GM19467 (cell line): ENCODE measurements at regions not wholly inside any gene's neighbourhood (a gene's known extent, or its start where the extent isn't known, plus 50 kb on each side); places are given as distances from the start of the nearest gene placed in this dataset.

Source experiments
- ATAC-seq: cut with Tn5 transposase; IDR thresholded peaks from one replicate; pipeline ENCODE4 v1.9.1; 2021; ENCODE audit warnings: mild to moderate bottlenecking, moderate library complexity; ENCODE audit not compliant: unreplicated experiment

DNA sequence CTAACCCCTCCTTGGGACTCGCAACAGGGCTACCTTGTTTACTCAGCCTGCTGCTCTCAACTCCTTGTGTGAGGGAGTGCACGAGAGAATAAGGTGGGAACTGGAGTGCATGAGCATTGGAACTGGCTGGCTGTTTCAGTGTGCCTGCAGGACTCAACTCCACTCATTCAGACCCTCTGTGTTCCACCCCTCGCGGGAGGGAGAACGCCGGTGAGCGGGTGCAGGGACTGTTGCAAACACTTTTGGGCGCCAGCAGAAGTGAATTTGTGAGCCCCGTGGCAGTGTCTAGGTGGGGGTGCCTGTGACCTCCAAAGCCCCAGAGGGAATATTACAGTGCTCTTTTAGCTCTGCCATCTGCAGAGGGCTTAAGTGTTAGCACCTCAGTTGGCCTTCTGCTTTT, 1978.3 kb upstream of the PIK3C3 start:
- ATAC-seq: no peak

DNA sequence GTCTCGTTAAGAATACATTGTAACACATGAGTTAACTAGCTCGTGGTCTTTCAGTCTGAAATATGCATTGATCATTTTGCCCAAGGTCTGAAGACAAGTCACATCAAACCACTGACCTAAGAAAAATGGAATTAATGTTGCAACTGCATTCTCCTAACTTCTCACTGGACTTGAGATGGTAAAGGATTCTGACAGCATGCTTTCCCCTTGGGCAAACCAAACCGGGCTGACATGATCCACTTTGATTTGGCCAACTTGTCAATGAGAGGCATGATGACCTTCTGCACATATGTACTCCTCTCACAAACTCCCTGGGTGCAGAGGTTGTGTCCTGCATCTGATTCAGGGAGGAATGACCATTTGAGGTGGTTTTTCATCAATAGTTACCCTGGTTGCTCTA, 1982.5 kb upstream of the PIK3C3 start:
- no peak for ATAC-seq

DNA sequence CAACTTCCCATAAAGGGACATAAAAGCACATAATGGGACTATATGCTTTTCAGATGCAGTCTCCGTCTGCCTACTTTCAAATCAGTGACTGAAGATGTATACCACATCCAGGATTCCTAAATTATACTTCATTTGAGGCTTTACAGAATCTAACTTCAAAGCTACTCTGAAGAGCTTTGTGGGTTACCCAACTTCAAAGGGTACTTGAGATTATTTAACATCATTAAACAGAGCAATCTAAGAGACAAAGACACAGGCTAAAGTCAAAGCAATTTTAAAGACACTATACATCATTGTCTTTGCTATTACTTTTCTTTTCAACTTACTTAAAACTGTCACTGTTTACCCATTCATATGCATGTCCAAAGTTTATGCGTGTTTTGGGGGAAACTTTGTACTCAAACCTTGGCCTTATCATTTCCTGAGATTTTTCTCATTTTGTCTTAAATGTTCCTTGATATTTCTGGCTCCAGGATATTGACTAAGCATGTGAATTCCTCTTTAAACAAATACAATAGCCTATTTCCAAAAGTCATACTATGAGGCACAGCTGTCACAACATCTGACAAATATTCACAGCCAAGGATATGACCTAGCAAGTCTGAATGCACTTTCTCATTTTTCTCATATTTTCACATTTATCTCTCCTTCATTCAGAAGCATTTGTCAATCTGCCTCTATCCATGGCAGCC, 1985.1 kb upstream of the PIK3C3 start:
- ATAC-seq: no peak

DNA sequence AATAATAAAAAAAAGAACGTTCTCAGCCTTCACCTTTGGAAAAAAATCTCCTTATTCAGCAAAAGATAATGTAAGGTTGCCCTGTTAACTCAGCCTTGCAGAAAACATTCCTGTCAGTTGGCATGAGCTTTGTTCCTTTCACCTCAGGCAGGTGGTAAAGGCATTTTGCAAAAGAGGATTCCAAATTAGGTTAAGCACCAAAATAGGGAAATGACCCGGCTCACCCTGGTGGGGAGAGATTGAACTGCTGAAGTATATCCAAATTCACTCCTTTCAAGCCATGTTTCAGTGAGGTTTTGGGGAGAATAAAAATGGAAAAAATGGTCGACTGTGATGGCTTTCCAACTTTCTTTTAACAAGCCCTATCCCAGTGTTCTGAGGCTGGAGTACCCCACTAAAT, 1988.8 kb upstream of the PIK3C3 start:
- no peak for ATAC-seq

DNA sequence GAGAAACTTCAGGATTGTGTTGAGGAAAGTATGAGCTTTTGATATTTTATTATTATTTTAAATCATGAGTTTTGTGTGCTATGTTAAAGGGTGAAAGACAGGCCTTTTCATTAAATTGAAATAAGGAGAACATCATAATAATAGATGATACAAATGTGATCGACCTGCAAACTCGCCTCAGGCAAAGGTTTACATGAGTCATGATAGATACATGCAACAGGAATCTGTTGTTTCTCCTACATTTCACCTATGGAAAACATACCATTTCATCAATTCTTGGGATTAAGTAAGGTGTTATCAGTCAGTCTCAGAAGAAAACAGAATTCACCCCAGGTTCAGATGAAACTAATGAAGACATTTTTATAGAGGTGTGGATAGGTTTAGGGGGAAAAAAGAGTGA, 1992.5 kb upstream of the PIK3C3 start:
- ATAC-seq: no peak

DNA sequence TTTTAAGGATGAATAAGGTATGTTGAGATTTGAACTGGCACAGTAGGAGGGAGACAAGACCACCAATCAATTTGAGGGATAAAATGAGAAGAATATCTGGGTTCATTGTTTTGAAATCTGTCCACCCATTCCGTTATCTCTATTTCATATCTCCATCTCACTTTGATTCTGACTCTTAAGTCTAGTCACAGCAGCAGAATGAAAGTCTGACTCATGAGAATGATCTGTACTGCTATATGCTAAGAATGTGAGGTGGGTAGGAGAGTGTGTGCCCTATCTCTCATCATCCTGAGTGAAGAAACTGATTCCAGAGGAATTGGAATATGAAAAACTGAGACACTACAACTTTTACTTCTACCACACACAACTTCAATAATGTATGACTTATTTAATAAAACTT, 1994.5 kb upstream of the PIK3C3 start:
- ATAC-seq: no peak

DNA sequence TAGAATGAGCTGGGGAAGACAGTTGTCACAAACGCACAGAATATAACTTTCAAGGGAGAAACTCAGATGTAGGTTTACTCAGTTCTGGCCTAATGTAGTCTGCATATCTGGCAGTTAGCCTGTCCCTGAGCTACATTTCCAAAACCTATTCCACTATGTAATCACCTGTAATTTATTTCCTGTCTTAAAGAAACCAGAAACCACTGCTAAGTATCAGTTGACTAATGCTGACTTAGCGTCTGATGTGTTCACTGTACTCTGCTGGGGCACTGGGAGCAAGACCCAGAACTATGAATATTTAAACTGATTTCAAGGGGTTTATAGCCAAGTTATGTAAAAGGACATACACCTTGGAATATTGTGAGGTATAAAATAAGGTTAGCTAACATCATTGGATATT, 1995.2 kb upstream of the PIK3C3 start:
- no peak for ATAC-seq

DNA sequence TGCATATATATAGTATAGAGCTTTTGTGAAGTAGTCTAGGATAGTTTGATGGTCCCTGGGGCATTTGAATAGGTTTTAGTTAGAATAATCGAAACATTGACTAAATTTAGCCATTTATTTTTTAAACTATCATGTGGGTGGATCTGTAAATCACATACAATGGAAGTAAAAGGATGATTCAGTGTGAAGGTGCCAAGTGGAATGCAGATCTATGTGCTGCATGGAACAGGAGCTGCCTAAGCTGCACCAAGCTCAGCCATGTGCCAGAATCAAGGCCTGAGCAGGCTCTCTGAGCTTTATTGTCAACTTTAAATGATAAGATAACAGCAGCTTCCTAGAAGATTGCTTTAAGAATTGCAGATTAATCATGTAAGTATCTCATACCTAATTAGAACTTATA, 1996.2 kb upstream of the PIK3C3 start:
- ATAC-seq: no peak

DNA sequence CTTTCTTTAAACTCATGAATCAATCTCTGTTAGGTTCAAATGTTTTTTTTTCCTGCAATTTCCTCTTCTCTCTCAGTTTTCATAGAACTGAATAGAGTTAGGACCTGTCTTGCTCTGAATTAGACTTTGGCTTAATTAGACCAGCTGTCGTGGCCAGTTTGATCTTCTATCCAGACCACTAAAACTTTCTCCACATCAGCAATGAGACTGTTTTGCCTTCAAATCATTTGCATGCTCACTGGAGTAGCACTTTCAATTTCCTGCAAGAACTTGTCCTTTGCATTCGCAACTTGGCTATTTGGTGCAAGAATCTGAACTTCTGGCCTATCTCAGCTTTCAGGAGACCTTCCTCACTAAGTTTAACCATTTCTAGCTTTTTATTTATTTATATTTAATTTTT, 2002.2 kb upstream of the PIK3C3 start:
- ATAC-seq: no peak

DNA sequence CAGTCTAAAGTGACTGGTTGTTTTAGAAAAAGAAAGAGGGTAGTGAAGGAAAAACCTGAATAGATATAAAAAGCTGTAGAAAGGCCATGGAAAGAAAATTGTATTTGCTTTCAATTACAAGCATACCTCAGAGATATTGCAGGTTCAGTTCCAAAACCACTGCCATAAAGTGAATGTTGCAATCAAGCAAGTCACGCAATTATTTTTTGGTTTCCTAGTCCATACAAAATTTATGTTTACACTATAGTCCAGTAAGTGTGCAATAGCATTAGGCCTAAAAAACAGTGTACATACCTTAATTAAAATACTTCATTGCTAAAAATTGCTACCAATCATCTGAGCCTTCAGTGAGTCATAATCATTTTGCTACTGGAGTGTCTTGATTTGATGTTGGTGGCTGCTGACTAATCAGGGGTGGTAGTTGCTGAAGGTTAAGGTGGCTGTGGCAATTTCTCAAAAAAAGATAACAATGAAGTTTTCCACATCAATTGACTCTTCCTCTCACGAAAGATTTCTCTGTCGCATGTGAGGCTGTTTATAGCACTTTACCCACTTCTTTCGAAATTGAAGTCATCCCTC, 2003.8 kb upstream of the PIK3C3 start:
- no peak for ATAC-seq

DNA sequence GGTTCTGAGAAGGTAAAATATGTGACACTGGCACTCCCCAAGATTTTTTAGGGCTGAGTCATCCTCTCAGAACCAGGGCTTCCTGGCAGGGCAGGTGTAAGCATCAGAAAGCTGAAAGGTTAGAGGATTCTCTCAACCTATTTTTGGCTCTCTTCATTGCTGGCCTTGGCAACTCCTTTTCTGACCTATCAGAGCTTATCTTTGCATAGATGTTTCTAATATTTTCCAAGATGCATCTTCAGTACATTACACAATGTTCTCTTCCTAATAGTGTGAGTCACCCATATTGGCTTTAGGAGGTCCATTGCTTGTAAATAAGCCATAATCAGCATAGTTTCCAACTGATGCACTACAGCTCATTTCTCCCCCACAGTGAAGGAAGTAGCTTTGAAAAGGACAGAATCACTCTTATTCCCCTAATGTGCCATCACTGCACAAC, 2008.4 kb upstream of the PIK3C3 start:
- no peak for ATAC-seq

DNA sequence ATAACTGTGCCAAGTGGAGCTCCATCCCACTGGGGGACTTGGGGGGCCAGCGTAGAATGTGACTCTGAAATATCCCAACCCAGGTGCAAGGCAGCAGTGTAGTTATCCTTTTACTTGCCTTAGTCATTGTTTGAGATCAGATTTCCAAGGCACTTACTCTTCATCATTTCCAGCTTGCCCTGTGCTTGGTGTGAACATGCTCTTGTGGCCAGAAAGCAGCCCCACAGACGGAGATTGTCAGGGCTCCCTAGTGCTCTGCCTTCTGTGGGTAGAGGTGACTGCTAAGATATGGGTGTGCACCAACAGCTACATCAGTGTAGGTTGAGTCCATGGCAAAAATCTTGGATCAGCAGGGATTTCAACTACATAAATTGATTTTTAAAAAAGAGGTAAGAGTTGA, 2010.0 kb upstream of the PIK3C3 start:
- ATAC-seq: no peak

DNA sequence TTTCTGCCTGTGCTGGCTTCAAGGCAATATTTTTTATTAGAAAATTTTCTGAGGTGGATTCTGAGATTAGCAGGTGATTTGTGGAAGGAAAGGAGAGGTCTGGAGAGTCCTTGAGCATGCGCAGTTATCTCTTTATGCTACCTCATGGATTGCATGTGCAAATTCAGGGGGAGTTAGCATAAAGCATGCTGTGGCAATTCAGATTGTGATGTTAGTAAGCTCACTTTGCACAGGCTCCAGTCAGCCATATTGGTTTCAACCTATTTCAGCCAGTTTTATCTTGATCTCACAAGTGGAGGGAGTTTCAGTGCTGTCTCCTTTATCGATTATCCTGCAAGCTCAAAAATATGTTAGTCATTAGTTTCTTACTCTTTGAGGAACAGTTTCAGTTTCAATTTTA, 2012.3 kb upstream of the PIK3C3 start:
- no peak for ATAC-seq

DNA sequence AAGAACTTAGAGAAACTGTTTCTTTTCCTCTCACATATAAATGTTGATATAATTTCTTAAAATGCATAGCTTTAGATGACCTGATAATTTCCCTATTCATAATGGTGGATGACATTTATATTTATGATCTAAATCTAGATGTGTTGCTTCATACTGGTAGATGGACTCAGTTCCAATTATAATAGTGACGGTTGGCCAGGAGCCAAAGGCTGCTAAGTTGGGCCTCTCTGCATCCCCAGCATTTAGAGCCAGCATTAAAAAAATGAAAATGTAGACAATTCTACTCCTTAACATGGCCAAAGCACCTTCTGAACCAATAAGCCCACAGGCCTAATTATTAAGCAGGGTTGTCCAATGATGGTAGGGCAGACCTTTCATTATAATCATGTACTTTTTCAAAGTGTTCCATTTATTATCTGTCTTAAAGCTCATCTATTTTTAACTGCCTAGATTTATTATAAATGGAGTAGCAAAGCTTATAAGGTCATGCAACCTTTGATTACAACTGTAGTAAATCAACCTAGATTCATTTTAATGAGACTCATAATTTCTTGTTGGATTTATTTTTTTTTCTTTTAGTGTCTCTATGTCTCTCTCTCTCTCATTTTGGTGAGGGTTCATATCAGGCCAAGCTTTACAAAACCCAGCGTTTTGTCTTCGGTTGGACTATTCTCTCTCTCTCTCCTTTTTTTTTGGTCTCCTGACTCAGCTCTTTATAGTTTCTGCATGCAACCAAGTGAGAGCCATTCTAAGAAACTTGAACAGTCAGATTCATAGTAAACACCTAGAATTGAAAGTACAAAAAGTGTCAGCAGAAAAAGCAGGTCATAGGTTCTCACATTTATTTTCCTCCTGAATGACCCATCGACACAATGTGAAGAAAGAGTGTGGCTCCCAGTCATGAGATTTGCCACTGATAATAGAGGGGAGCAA, 2016.1 kb upstream of the PIK3C3 start:
- ATAC-seq: no peak

DNA sequence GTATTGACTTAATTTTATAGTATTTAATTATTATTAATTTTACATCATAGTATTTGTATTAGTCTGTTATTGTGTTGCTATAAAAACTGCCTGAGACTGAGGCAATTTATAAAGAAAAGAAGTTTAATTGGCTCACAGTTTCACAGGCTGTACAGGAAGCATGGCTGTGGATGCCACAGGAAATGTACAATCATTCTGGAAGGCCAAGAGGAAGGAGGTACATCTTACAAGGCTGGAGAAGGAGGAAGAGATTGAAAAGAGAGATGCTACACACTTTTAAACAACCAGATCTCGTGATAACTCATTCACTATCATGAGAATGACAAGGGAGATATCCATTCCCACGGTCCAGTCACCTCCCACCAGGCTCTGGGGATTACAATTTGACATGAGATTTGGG, 2019.4 kb upstream of the PIK3C3 start:
- no peak for ATAC-seq

DNA sequence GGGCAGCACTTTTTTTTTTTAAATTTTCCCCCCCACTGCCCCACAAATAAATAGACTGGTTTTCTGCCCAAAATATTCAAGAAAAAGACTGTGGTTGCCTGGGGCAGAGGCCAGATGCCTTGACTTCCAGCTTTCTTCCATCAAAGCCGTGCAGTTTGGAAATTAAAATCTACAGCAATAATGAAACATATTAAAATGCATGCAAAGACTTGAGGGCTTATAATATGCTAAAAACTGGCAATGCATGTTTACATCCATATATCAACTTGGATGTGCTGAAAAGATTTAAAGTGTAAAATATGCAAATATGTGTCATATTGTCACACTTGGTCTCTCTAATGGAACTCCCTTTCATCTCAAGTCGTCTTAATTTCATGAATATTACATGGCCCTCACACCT, 2036.2 kb upstream of the PIK3C3 start:
- ATAC-seq: no peak

DNA sequence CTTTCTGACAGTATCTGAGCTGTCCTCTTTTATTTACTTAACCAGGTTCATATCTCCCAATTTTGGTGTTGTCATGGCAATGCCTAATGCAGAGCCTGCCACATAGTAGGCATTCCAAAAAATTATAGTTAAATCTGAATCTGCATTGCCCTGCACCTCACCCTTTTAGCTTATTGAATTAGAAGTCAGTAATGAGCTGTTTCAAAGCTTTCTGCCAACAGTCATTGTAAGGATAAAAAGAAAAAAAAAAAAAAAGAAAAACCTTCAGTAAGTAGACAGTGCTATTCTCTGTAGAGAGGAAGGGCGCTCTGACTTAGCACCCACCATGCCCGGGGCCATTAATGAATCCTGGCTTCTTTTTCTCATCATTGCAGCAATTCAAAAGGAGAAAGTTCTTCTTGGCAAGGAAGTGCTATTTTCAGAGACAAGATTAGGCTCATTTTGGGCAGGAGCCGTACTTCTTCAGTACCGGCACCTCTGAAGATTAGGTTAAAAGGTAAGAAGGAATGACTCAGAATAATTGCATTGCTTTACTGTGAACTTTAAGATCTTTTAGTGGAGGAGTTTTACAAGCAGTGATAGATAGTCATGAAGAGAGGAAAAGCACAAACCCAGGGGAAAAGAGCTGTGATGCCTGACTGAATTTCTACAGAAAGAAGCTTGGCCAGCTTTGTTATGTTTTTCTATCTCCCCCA, 2041.2 kb upstream of the PIK3C3 start:
- no peak for ATAC-seq

DNA sequence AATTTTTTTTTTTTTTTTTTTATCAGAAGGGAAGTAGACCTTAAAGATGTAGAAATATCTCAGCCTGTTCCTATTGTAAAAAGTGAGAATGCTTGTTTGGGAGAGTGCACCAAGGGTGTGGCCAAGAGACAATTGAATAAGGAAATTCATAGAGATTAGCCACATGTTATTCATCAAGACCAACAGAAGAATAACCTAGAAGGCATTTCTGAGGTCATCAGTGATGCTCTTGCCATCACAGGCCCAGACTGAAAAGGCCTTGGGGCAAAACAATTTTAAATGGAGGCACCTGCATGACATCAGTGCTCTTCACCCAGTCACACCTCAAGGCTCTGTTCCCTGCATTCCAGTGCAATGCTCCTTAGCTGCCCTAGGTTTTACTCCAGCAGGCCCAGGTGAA, 2043.3 kb upstream of the PIK3C3 start:
- ATAC-seq: no peak

DNA sequence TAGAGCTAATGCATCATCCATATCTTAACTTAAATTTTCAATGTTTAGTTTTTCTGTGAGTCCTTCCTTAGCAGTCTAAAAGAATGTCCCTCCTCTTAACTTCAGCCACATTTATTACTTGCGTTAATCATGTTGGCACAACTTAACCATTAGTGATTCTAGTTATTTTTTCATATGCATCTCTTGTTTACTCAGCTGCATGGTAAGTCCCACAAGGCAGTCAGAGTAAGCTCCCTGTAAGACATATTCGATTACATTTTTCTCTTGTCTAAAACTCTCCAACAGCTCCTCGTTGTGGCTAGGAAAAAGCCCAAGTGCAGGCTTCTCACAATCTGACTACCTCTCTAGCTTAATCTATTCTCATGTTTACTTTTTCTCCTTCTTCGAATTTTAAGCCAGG, 2045.3 kb upstream of the PIK3C3 start:
- no peak for ATAC-seq

DNA sequence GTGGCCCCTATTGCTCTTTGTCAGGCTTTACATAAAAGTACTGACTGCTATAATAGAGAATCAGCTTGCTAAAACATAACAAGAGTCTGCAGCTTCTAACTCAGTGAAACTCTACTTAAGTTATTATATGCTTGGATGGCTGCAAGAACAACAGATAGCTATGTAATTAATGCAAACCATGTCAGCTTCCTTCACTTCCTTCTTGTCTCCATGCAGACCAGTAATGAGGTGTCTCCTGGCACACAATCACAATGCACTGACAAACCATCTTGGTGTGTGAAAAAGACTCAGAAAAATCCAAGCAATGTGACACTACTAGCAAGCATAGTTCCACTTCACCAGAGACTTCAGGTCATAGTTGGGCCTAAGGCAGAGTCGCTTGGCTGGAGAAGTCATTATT, 2068.9 kb upstream of the PIK3C3 start:
- ATAC-seq: no peak

DNA sequence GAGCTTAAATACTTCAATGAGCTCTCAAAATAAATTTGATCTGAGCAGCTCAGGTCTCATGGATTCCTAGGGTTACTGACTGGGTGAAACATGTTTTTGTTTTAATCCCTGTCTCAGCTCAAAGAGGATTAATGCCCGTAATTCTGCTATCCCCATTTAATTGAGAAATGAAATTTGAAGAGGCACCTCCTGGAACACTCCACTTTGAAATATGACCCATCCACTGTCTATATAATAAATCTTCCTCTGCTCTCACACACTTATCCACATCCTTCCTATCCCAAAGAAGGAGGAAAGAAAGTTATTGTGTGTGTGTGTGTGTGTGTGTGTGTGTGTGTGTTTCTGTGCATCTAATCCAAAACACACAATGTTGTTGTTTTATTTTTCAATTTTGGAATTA, 2082.4 kb upstream of the PIK3C3 start:
- no peak for ATAC-seq
